ENCODE measurements at regions not wholly inside any gene's neighbourhood (a gene's known extent, or its start where the extent isn't known, plus 50 kb on each side); places are given as distances from the start of the nearest gene placed in this dataset.
A peak's percentile ranks its signal among the peaks of the same experiment; 100 is the strongest.

DNA sequence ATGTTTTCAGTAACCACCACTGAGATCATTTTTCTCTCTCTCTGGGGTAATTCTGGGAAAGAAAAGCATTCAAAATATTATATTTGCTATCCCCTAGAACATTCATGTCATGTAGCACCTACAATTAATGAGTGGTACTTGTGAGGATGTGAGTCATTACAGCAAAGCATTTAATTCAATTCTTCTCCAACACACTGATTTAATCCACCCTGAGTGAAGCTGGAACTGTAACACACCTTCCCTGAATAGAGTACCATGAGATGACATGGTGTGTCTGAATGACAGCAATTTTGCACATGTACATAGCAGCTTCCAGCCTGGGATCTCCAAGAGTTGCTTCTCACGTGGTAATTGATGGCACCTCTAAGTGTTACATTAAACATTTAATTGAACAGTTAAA, 207.1 kb upstream of the SLC14A2 start:
- Histone ChIP-seq H3K4me3 (no peak overlapping the region), H3K4me1 (no peaks in the 10 kb centered on the region), H3K27me3 (no peaks in the 10 kb centered on the region), H3K9me3 (no peaks in the 10 kb centered on the region), H3K27ac (no peak overlapping the region), H3K36me3 (no peaks in the 10 kb centered on the region)
- DNase-seq (ENCODE audit: low spot score in 2 of 2): no peak
- TF ChIP-seq POLR2A (IDR thresholded peaks at IDR 0.05) (no peak), POLR2AphosphoS5 (IDR thresholded peaks at IDR 0.05) (no peak)
- TF ChIP-seq, protein P1, sequence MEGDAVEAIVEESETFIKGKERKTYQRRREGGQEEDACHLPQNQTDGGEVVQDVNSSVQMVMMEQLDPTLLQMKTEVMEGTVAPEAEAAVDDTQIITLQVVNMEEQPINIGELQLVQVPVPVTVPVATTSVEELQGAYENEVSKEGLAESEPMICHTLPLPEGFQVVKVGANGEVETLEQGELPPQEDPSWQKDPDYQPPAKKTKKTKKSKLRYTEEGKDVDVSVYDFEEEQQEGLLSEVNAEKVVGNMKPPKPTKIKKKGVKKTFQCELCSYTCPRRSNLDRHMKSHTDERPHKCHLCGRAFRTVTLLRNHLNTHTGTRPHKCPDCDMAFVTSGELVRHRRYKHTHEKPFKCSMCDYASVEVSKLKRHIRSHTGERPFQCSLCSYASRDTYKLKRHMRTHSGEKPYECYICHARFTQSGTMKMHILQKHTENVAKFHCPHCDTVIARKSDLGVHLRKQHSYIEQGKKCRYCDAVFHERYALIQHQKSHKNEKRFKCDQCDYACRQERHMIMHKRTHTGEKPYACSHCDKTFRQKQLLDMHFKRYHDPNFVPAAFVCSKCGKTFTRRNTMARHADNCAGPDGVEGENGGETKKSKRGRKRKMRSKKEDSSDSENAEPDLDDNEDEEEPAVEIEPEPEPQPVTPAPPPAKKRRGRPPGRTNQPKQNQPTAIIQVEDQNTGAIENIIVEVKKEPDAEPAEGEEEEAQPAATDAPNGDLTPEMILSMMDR (IDR thresholded peaks at IDR 0.05): no peak
- intact Hi-C loops (cut with DNase I; ENCODE audit: low total_unique reads): loop anchor here (5.0 kb wide), 1 partner anchor 759 kb away; no protein-coding TSS in a partner anchor

DNA sequence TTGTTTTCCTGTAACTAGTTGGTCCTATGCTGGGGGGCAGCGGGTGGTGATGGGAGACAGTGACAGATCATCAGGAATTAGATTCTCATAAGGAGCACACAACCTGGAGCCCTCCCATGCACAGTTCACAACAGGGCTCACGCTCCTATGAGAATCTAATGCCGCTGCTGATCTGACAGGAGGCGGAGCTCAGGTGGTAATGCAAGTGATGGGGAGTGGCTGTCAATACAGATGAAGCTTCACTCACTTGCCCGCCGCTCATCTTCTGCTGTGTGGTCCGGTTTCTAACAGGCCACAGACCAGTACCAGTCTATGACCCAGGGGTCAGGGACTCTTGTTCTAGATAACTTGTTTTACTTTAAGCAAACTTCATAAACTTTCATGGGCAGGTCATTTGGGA, 205.3 kb upstream of the SLC14A2 start:
- H3K9me3 ChIP-seq: no peaks in the 10 kb centered on the region
- no peaks in the 10 kb centered on the region for H3K4me1 ChIP-seq
- no peaks in the 10 kb centered on the region for H3K36me3 ChIP-seq
- no peak overlapping the region for H3K4me3 ChIP-seq
- no peak for DNase-seq (ENCODE audit: low spot score in 2 of 2)
- no peaks in the 10 kb centered on the region for H3K27me3 ChIP-seq
- intact Hi-C loops (cut with DNase I; ENCODE audit: low total_unique reads): loop anchor here (5.0 kb wide), 1 partner anchor 757 kb away; no protein-coding TSS in a partner anchor
- TF ChIP-seq POLR2AphosphoS5 (IDR thresholded peaks at IDR 0.05) (no peak), POLR2A (IDR thresholded peaks at IDR 0.05) (no peak)
- TF ChIP-seq, protein P1 (IDR thresholded peaks at IDR 0.05): no peak
- H3K27ac ChIP-seq: no peak overlapping the region

DNA sequence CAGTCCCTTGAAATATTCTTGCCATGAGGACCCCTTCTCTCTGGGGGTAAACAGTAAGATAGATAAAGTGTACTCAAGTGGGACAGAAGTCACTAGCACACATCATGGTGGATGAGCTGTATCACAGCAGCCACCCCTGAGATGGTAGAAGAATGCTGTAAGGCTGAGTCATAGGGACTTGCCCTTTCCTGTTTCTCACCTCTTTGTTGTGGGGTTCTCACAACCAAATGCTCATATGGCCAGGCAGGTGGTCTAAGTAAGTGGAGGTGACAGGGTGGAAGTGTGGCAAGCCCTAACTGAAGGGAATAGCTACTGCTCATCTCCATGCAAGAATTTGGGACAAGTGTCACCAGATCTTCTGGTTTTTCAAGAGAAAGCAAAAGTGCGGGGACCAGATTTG, 202.7 kb upstream of the SLC14A2 start:
- Histone ChIP-seq H3K4me3 (no peak overlapping the region), H3K27me3 (no peaks in the 10 kb centered on the region), H3K36me3 (no peaks in the 10 kb centered on the region), H3K9me3 (no peaks in the 10 kb centered on the region), H3K4me1 (no peaks in the 10 kb centered on the region), H3K27ac (no peak overlapping the region)
- no peak for DNase-seq (ENCODE audit: low spot score in 2 of 2)
- TF ChIP-seq POLR2AphosphoS5 (IDR thresholded peaks at IDR 0.05) (no peak), POLR2A (IDR thresholded peaks at IDR 0.05) (no peak)
- TF ChIP-seq, protein P1 (IDR thresholded peaks at IDR 0.05): no peak
- intact Hi-C loops (cut with DNase I; ENCODE audit: low total_unique reads): no loop called here

DNA sequence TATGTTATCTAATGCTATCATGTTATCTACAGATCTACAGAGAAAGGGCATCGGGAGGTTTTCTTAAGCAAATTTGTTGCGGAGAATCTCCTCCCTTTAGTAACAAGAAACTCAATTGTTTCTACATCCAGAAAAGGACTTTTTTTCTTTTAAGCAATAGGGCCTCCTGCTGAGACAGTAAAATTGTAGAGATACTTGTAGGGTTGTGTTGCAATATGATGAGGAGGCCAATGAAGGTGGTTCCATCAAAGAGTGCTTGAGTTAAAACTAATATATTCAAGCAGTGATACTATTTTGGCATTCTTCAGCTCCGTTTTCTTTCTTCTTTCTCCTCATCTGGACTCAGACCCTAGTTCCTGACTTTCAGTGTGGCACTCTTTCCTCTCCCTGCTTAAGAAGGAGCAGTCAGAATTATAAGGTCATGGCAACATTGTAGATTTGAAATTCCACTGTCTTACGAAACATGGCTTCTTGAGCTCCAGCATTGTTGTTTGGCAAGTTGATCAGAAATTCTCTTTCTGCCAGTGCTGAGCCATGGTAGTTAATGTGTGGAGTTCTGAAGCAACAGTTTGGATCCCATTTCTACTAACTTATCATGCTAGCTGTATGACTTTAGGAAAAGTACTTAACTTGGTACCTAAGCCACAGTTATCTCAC, 202.0 kb upstream of the SLC14A2 start:
- Histone ChIP-seq H3K27ac (no peak overlapping the region), H3K36me3 (no peaks in the 10 kb centered on the region), H3K27me3 (no peaks in the 10 kb centered on the region), H3K4me3 (no peak overlapping the region), H3K9me3 (no peaks in the 10 kb centered on the region), H3K4me1 (no peaks in the 10 kb centered on the region)
- no peak for DNase-seq (ENCODE audit: low spot score in 2 of 2)
- TF ChIP-seq, protein P1 (IDR thresholded peaks at IDR 0.05): no peak
- TF ChIP-seq POLR2AphosphoS5 (IDR thresholded peaks at IDR 0.05) (peak in 1 of 3 donors; percentile 70), POLR2A (IDR thresholded peaks at IDR 0.05) (no peak)
- intact Hi-C loops (cut with DNase I; ENCODE audit: low total_unique reads): no loop called here

DNA sequence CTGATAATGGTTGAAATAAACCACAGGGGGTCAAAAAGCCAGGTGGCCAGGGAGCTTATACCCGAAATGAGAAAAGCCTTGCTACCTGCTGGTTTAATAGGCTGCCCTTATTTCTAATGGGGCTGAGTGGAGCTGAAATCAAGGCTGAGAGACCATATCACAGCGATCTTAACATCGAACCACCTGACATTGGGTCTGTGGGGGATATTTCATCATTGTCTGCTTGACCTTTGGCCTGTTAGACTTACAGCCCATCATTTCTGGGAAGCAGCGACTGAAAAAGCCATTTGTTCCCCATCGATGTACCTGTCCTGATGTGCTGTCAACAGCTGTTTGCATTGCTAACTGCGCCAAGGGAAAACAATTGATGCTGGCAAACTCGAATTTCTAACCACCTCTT, 199.7 kb upstream of the SLC14A2 start:
- DNase-seq (ENCODE audit: low spot score in 2 of 2): no peak
- TF ChIP-seq POLR2AphosphoS5 (IDR thresholded peaks at IDR 0.05) (no peak), POLR2A (IDR thresholded peaks at IDR 0.05) (no peak)
- TF ChIP-seq, protein P1 (IDR thresholded peaks at IDR 0.05): no peak
- Histone ChIP-seq H3K9me3 (no peaks in the 10 kb centered on the region), H3K27me3 (no peaks in the 10 kb centered on the region), H3K4me1 (no peaks in the 10 kb centered on the region), H3K4me3 (no peak overlapping the region), H3K36me3 (no peaks in the 10 kb centered on the region), H3K27ac (no peak overlapping the region)
- intact Hi-C loops (cut with DNase I; ENCODE audit: low total_unique reads): no loop called here

Measured in breast epithelium (tissue), 4 donors.